ENCODE measurements at regions not wholly inside any gene's neighbourhood (a gene's known extent, or its start where the extent isn't known, plus 50 kb on each side); places are given as distances from the start of the nearest gene placed in this dataset.

- no peaks in the 10 kb centered on the region for H3K27me3 ChIP-seq (ENCODE audit: insufficient read depth, low read length)
- ChIA-PET POLR2A (no interaction called here), CTCF (no interaction called here), RAD21 (ENCODE audit: low non-redundant PET in 1 of 2, low total read pairs in 2 of 2, uncharacterized antibody in 2 of 2, unreplicated experiment in 2 of 2) (no interaction called here)
- no peaks in the 10 kb centered on the region for H3K9me3 ChIP-seq (ENCODE audit: control insufficient read depth in 1 of 2, insufficient read depth in 1 of 2, low read depth in 1 of 2, low read length in 2 of 2)
- intact Hi-C loops (cut with micrococcal nuclease), result no loop called here
- no peaks in the 10 kb centered on the region for H3K36me3 ChIP-seq (ENCODE audit: control insufficient read depth in 1 of 2, insufficient read depth in 2 of 2, low read length in 2 of 2)
- no peak for ATAC-seq
- H3K79me2 ChIP-seq (ENCODE audit: insufficient read depth, low read length), result no peaks in the 10 kb centered on the region
- no peaks in the 10 kb centered on the region for H3K9me2 ChIP-seq (ENCODE audit: insufficient read depth)
- H3K27ac ChIP-seq (ENCODE audit: low read depth, low read length), result no peak overlapping the region
- H2AFZ ChIP-seq (ENCODE audit: low read depth, low read length, poor library complexity, severe bottlenecking), result no peak overlapping the region
- DNase-seq (ENCODE audit: low read depth, low spot score), result no peak
- H3K4me1 ChIP-seq (ENCODE audit: control insufficient read depth in 1 of 2, insufficient read depth in 2 of 2, low read length in 2 of 2), result peaks cover 12 to 14% of the 10 kb centered on the region in 2 experiments
- TF ChIP-seq ATF3 (IDR thresholded peaks at IDR 0.05) (no peak), CTCF (IDR thresholded peaks at IDR 0.05 in 2 of 3, conservative IDR thresholded peaks at IDR 0.05 in 1 of 3; ENCODE audit: borderline replicate concordance in 1 of 3, insufficient read depth in 1 of 3, low read depth in 2 of 3, low read length in 2 of 3) (no peak), POLR2A (IDR thresholded peaks at IDR 0.05; ENCODE audit: borderline replicate concordance, extremely low read depth, insufficient read depth, insufficient read length) (no peak), CBX3 (IDR thresholded peaks at IDR 0.05; ENCODE audit: low read depth) (no peak), SIN3A (IDR thresholded peaks at IDR 0.05; ENCODE audit: low read depth) (no peak), ELF1 (IDR thresholded peaks at IDR 0.05; ENCODE audit: borderline replicate concordance, low read depth) (no peak), EZH2 (IDR thresholded peaks at IDR 0.05) (no peak), CEBPB (IDR thresholded peaks at IDR 0.05; ENCODE audit: low read depth) (no peak), RAD21 (IDR thresholded peaks at IDR 0.05; ENCODE audit: low read depth) (no peak), MAX (IDR thresholded peaks at IDR 0.05) (no peak), ZFX (IDR thresholded peaks at IDR 0.05) (no peak), FOSL1 (IDR thresholded peaks at IDR 0.05; ENCODE audit: low read depth) (no peak), YY1 (IDR thresholded peaks at IDR 0.05; ENCODE audit: extremely low read depth, insufficient replicate concordance, low read depth, low read length) (no peak), EZH2phosphoT487 (IDR thresholded peaks at IDR 0.05; ENCODE audit: borderline replicate concordance) (no peak), SRF (IDR thresholded peaks at IDR 0.05; ENCODE audit: low read depth) (no peak), SP1 (IDR thresholded peaks at IDR 0.05; ENCODE audit: low read depth) (no peak)
- no peak overlapping the region for H3K4me3 ChIP-seq (replicated peaks in 1 of 2; ENCODE audit: low read depth in 1 of 2, low read length in 2 of 2)
- no peak overlapping the region for H3K9ac ChIP-seq (ENCODE audit: low read length)
- no peaks in the 10 kb centered on the region for H4K20me1 ChIP-seq (ENCODE audit: insufficient read depth)
- no peak overlapping the region for H3K4me2 ChIP-seq (ENCODE audit: low read length)
- BruUV-seq (replicated peaks), result no TSS peak
Observed at GRCh38 chr18:79608069-79608468, 71.5 kb upstream of the CTDP1 start.
